ENCODE measurements at regions not wholly inside any gene's neighbourhood (a gene's known extent, or its start where the extent isn't known, plus 50 kb on each side); places are given as distances from the start of the nearest gene placed in this dataset.

DNA sequence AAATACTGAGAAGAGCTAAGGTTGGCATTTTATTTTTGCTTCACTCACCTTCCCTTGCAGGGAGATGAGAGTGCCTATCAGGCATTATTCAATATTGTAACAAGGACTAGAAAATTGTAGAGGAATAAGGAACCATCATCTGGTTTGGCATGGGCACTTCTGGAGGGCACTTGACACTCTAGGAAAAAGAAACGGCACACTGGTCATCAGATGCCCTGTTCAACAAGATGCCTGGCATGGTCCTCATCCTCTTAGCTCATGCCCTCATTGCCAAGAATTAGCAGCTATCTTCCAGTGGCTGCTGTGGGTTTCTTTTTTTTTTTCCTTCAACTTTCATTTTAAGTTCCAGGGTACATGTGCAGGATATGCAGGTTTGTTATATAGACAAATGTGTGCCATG is 95.1 kb upstream of the ESRRG start:
- TF ChIP-seq, protein P1, sequence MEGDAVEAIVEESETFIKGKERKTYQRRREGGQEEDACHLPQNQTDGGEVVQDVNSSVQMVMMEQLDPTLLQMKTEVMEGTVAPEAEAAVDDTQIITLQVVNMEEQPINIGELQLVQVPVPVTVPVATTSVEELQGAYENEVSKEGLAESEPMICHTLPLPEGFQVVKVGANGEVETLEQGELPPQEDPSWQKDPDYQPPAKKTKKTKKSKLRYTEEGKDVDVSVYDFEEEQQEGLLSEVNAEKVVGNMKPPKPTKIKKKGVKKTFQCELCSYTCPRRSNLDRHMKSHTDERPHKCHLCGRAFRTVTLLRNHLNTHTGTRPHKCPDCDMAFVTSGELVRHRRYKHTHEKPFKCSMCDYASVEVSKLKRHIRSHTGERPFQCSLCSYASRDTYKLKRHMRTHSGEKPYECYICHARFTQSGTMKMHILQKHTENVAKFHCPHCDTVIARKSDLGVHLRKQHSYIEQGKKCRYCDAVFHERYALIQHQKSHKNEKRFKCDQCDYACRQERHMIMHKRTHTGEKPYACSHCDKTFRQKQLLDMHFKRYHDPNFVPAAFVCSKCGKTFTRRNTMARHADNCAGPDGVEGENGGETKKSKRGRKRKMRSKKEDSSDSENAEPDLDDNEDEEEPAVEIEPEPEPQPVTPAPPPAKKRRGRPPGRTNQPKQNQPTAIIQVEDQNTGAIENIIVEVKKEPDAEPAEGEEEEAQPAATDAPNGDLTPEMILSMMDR (IDR thresholded peaks at IDR 0.05): no peak
- no peak for TF ChIP-seq POLR2A (IDR thresholded peaks at IDR 0.05)
